Activated B cell treated with CpG ODN at 0.5 μM for 24 hours (primary cell): ENCODE measurements at regions not wholly inside any gene's neighbourhood (a gene's known extent, or its start where the extent isn't known, plus 50 kb on each side); places are given as distances from the start of the nearest gene placed in this dataset.

Source experiments
- ATAC-seq: fragments of 200-7000 bp; cut with Tn5 transposase; one replicate; pipeline ENCODE4 v1.10.0; 2021; ENCODE audit warnings: low read depth, mild to moderate bottlenecking, moderate library complexity
- CTCF ChIA-PET: fragments of 350-600 bp; sonication (Branson Sonifier 250); formaldehyde crosslinking; loops from one replicate; lab custom pipeline; 2021; ENCODE audit warnings: antibody characterized with exemption; lab: Charles Lee
- POLR2A ChIA-PET: fragments of 350-600 bp; sonication (Branson Sonifier 250); formaldehyde crosslinking; loops from one replicate; lab custom pipeline; 2021; ENCODE audit warnings: antibody characterized with exemption; lab: Charles Lee
- DNase-seq: peaks from one replicate; pipeline ENCODE4 v3.0.0; 2022
- H3K27ac Mint-ChIP-seq: one replicate; pipeline ENCODE4 v1.8.0; 2020; ENCODE audit warnings: mixed read lengths
- H3K27me3 Mint-ChIP-seq: one replicate; pipeline ENCODE4 v1.8.0; 2021; ENCODE audit warnings: mixed read lengths
- H3K36me3 Mint-ChIP-seq: one replicate; pipeline ENCODE4 v1.8.0; 2021; ENCODE audit warnings: low read depth, mixed read lengths
- H3K4me1 Mint-ChIP-seq: one replicate; pipeline ENCODE4 v1.8.0; 2021; ENCODE audit warnings: mixed read lengths
- H3K4me3 Mint-ChIP-seq: one replicate; pipeline ENCODE4 v1.8.0; 2020; ENCODE audit warnings: mild to moderate bottlenecking, mixed read lengths
- H3K9me3 Mint-ChIP-seq: one replicate; pipeline ENCODE4 v1.8.0; 2020; ENCODE audit warnings: mixed read lengths
- intact Hi-C: fragments of 100-400 bp; cut with micrococcal nuclease; formaldehyde crosslinking; loops from one replicate; pipeline ENCODE4 v1.15.1; 2024
- TF ChIP-seq, protein P1 (sequence below): fragments of 200-600 bp; IDR thresholded peaks from one replicate; pipeline ENCODE4 v1.8.0; 2022; ENCODE audit warnings: antibody characterized with exemption, mild to moderate bottlenecking

DNA sequence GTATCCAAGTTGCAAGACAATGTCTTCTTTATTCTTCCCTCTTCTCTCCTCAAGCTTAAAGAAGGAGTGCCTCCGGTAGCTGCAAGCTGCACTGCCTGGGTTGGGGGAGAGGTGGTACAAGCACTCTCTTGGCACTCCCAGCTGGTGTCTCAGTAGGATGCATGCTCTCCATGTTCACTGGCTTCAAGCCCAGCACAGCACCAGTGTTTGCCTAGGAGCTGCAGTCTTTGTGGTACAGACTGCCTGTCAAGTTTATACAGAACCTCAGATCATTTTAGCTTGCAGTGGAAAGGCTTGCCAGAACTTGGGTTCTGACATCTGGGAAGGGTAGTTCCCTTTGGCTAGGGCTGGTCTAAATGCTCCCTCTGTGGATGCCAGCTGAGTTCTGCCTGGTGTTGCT, 505.6 kb downstream of the MAN2A1 start:
- Mint-ChIP-seq H3K27me3 (no peaks in the 10 kb centered on the region), H3K4me1 (no peaks in the 10 kb centered on the region), H3K4me3 (no peak overlapping the region), H3K27ac (no peak overlapping the region), H3K36me3 (no peaks in the 10 kb centered on the region), H3K9me3 (peaks cover 3% of the 10 kb centered on the region)
- DNase-seq (no peak), ATAC-seq (no peak)
- ChIA-PET CTCF (no interaction called here), POLR2A (no interaction called here)
- intact Hi-C loops: no loop called here
- TF ChIP-seq, protein P1, sequence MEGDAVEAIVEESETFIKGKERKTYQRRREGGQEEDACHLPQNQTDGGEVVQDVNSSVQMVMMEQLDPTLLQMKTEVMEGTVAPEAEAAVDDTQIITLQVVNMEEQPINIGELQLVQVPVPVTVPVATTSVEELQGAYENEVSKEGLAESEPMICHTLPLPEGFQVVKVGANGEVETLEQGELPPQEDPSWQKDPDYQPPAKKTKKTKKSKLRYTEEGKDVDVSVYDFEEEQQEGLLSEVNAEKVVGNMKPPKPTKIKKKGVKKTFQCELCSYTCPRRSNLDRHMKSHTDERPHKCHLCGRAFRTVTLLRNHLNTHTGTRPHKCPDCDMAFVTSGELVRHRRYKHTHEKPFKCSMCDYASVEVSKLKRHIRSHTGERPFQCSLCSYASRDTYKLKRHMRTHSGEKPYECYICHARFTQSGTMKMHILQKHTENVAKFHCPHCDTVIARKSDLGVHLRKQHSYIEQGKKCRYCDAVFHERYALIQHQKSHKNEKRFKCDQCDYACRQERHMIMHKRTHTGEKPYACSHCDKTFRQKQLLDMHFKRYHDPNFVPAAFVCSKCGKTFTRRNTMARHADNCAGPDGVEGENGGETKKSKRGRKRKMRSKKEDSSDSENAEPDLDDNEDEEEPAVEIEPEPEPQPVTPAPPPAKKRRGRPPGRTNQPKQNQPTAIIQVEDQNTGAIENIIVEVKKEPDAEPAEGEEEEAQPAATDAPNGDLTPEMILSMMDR: no peak

DNA sequence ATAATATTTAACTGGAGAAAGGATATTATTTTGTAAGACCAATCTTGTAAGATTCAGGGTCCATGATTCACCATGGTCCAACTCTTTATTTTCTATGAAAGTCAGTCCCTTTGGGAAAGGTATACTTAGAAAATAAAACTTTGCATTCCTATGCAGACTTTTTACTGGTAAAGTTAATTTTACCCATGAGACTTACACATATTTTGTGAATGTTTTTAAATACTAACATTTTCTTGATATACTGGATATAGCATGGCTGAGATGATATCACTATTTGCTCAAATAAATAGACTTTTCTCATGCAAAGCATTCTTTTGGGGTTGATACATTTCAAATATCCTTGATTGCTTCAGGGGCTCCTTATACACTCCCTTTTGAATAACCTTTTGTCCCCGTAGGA, 512.1 kb downstream of the MAN2A1 start:
- ChIA-PET CTCF (no interaction called here), POLR2A (no interaction called here)
- DNase-seq (no peak), ATAC-seq (no peak)
- Mint-ChIP-seq H3K27ac (no peak overlapping the region), H3K27me3 (no peaks in the 10 kb centered on the region), H3K36me3 (no peaks in the 10 kb centered on the region), H3K4me1 (no peaks in the 10 kb centered on the region), H3K9me3 (peaks cover 3% of the 10 kb centered on the region), H3K4me3 (no peak overlapping the region)
- intact Hi-C loops: no loop called here
- TF ChIP-seq, protein P1: no peak

DNA sequence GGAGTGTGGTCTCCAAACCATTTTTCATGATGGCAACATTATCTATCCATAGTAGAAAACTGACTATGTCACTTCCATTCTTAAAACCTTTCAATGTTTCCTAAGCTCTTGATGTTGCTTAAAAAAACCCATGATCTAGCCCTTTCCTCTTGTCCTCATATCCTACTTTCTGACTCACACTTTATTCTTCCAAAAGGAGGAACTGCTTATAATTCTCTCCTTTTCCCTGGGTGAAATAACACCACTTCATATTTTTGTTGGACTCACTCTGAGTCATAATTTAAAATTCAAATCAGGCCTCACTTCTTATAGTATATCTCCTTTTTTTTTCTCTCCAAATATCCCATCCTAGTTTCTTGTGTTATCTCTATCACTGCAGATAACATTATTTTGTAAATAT, 513.9 kb downstream of the MAN2A1 start:
- no peak for ATAC-seq
- no peaks in the 10 kb centered on the region for H3K4me1 Mint-ChIP-seq
- TF ChIP-seq, protein P1: no peak
- peaks cover 3% of the 10 kb centered on the region for H3K9me3 Mint-ChIP-seq
- H3K4me3 Mint-ChIP-seq: no peak overlapping the region
- H3K27ac Mint-ChIP-seq: no peak overlapping the region
- no peaks in the 10 kb centered on the region for H3K36me3 Mint-ChIP-seq
- no peak for DNase-seq
- ChIA-PET CTCF (no interaction called here), POLR2A (no interaction called here)
- intact Hi-C loops: no loop called here
- H3K27me3 Mint-ChIP-seq: no peaks in the 10 kb centered on the region

DNA sequence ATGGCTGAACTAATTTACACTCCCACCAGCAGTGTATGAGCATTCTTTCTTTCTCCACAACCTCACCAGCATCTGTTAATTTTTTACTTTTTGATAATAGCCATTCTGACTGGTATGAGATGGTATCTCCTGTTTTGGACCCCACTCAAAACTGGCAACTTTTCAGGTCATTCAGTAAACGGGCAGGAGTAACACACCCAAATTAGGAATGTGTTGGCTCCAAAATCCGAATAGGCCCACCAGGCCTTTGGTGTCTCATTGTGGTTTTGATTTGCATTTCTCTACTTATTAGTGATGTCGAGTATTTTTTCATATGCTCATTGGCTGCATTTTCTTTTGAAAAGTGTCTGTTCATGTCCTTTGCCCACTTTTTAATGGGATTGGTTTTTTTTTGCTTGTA, 517.1 kb downstream of the TMEM232 start:
- no peak for ATAC-seq
- Mint-ChIP-seq H3K27me3 (no peaks in the 10 kb centered on the region), H3K9me3 (peaks cover 14% of the 10 kb centered on the region), H3K36me3 (no peaks in the 10 kb centered on the region), H3K4me1 (no peaks in the 10 kb centered on the region), H3K4me3 (no peak overlapping the region), H3K27ac (no peak overlapping the region)
- ChIA-PET POLR2A (no interaction called here), CTCF (no interaction called here)
- DNase-seq: no peak
- TF ChIP-seq, protein P1: no peak
- intact Hi-C loops: no loop called here

DNA sequence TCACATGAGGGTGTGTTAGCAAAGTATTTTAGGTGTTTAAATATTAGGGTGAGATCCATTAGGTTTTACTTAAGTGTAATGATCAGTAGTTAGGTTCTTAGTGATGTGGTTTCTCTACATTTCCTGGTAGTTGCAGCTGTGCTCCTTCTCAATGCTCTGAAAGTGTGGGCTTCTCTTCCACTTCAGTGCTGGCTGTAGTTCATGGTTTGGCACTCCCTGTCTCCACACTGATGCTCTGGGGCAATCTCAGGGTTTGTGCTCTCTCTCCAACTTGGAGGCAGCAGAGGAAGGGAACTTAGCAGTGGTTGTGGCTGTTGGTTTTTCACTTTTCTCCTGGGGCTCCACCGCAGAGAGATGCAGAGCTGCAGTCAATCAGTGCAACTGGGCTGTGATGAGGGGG, 507.5 kb downstream of the TMEM232 start:
- intact Hi-C loops: no loop called here
- Mint-ChIP-seq H3K36me3 (no peaks in the 10 kb centered on the region), H3K4me3 (no peak overlapping the region), H3K27ac (no peak overlapping the region), H3K9me3 (peaks cover 25% of the 10 kb centered on the region), H3K27me3 (no peaks in the 10 kb centered on the region), H3K4me1 (no peaks in the 10 kb centered on the region)
- ATAC-seq (no peak), DNase-seq (no peak)
- TF ChIP-seq, protein P1: no peak
- ChIA-PET CTCF (no interaction called here), POLR2A (no interaction called here)
